ENCODE measurements at regions not wholly inside any gene's neighbourhood (a gene's known extent, or its start where the extent isn't known, plus 50 kb on each side); places are given as distances from the start of the nearest gene placed in this dataset.

DNA sequence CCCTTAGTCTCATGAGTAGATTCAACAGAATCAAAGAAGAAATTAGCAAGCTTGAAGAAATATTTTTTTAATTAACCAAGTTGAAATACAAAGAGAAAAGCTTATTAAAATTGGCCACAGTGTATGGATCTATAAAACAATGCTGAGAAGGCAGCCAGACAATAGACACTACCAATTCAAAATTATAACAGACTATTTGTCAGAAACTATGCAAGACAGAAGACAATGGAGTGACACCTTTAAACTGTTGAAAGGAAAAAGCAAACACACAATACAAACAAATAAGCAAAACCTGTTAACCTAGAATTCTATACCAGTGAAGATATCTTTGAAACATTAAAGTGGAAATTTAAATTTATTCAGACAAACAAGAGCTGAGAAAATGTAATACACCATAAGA, 225.4 kb downstream of the CASP12 start:
- Mint-ChIP-seq H3K36me3 (peaks cover 33% of the 10 kb centered on the region), H3K4me1 (peaks cover 13% of the 10 kb centered on the region), H3K27ac (no peak overlapping the region), H3K4me3 (no peak overlapping the region), H3K27me3 (ENCODE audit: low read depth) (no peaks in the 10 kb centered on the region), H3K9me3 (peaks cover 30% of the 10 kb centered on the region)
- TF ChIP-seq, protein P1, sequence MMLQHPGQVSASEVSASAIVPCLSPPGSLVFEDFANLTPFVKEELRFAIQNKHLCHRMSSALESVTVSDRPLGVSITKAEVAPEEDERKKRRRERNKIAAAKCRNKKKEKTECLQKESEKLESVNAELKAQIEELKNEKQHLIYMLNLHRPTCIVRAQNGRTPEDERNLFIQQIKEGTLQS (CRISPR knock-in tag; conservative IDR thresholded peaks at IDR 0.05), result no peak
- TF ChIP-seq FOXK1 (CRISPR knock-in tag; IDR thresholded peaks at IDR 0.05), result no peak
- TF ChIP-seq ZNF317 (CRISPR knock-in tag; IDR thresholded peaks at IDR 0.05; ENCODE audit: borderline replicate concordance, low read depth), result peak; percentile 93
- TF ChIP-seq, protein P2, sequence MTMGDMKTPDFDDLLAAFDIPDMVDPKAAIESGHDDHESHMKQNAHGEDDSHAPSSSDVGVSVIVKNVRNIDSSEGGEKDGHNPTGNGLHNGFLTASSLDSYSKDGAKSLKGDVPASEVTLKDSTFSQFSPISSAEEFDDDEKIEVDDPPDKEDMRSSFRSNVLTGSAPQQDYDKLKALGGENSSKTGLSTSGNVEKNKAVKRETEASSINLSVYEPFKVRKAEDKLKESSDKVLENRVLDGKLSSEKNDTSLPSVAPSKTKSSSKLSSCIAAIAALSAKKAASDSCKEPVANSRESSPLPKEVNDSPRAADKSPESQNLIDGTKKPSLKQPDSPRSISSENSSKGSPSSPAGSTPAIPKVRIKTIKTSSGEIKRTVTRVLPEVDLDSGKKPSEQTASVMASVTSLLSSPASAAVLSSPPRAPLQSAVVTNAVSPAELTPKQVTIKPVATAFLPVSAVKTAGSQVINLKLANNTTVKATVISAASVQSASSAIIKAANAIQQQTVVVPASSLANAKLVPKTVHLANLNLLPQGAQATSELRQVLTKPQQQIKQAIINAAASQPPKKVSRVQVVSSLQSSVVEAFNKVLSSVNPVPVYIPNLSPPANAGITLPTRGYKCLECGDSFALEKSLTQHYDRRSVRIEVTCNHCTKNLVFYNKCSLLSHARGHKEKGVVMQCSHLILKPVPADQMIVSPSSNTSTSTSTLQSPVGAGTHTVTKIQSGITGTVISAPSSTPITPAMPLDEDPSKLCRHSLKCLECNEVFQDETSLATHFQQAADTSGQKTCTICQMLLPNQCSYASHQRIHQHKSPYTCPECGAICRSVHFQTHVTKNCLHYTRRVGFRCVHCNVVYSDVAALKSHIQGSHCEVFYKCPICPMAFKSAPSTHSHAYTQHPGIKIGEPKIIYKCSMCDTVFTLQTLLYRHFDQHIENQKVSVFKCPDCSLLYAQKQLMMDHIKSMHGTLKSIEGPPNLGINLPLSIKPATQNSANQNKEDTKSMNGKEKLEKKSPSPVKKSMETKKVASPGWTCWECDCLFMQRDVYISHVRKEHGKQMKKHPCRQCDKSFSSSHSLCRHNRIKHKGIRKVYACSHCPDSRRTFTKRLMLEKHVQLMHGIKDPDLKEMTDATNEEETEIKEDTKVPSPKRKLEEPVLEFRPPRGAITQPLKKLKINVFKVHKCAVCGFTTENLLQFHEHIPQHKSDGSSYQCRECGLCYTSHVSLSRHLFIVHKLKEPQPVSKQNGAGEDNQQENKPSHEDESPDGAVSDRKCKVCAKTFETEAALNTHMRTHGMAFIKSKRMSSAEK (CRISPR knock-in tag; IDR thresholded peaks at IDR 0.05; ENCODE audit: borderline replicate concordance), result no peak
- TF ChIP-seq ELF4 (CRISPR knock-in tag; IDR thresholded peaks at IDR 0.05; ENCODE audit: low read depth), result no peak
- no peak for TF ChIP-seq SMAD3 (CRISPR knock-in tag; IDR thresholded peaks at IDR 0.05; ENCODE audit: borderline replicate concordance)
- TF ChIP-seq TP53 (CRISPR knock-in tag; IDR thresholded peaks at IDR 0.05), result no peak
- DNase-seq (ENCODE audit: low spot score) (no peak), ATAC-seq (no peak)
- ChIA-PET CTCF (no interaction called here), POLR2A (no interaction called here)

DNA sequence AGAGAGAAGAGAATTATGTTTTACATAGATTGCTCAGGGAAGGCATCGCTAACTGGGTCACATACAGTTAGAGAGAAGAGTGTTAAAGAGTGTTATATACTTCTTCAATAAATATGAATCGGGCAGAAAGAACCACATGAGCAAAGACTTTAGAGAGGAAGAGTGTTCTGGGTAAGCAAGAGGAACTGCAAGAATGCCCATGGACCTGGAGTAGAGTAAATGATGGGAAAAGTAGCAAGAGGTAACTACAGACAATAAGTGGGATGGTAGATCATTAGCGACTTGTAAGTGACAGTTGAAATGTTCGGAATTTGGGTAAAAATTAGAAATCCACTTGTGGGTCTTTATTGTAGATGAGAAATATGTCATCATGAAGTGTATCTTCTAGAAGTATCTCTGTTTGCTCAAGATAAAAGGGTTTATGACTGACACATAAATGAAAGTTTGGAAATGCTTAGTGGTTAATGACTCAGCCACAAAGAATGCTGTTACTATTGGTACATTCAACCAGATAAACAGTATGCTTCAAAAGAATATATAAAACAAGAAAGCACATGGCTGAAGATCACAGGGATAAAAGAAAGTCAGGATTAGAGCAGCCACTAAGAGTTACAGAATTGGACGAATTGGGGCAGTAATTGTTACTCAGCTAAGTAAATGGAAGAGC, 229.3 kb downstream of the CASP12 start:
- H3K4me1 Mint-ChIP-seq, result peaks cover 11% of the 10 kb centered on the region
- TF ChIP-seq, protein P1 (CRISPR knock-in tag; conservative IDR thresholded peaks at IDR 0.05), result no peak
- no peak for TF ChIP-seq NFATC4 (CRISPR knock-in tag; IDR thresholded peaks at IDR 0.05)
- TF ChIP-seq, protein P3, sequence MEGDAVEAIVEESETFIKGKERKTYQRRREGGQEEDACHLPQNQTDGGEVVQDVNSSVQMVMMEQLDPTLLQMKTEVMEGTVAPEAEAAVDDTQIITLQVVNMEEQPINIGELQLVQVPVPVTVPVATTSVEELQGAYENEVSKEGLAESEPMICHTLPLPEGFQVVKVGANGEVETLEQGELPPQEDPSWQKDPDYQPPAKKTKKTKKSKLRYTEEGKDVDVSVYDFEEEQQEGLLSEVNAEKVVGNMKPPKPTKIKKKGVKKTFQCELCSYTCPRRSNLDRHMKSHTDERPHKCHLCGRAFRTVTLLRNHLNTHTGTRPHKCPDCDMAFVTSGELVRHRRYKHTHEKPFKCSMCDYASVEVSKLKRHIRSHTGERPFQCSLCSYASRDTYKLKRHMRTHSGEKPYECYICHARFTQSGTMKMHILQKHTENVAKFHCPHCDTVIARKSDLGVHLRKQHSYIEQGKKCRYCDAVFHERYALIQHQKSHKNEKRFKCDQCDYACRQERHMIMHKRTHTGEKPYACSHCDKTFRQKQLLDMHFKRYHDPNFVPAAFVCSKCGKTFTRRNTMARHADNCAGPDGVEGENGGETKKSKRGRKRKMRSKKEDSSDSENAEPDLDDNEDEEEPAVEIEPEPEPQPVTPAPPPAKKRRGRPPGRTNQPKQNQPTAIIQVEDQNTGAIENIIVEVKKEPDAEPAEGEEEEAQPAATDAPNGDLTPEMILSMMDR (IDR thresholded peaks at IDR 0.05), result no peak
- no peak for TF ChIP-seq TCF7 (CRISPR knock-in tag; IDR thresholded peaks at IDR 0.05; ENCODE audit: low read depth)
- peaks cover 13% of the 10 kb centered on the region for H3K9me3 Mint-ChIP-seq
- no peak overlapping the region; the same call in 1 of the 2 replicates for H3K27ac Mint-ChIP-seq
- peaks cover 14% of the 10 kb centered on the region for H3K36me3 Mint-ChIP-seq
- H3K4me3 Mint-ChIP-seq, result no peak overlapping the region
- ATAC-seq, result no peak
- DNase-seq (ENCODE audit: low spot score), result no peak
- ChIA-PET POLR2A (no interaction called here), CTCF (no interaction called here)
- H3K27me3 Mint-ChIP-seq (ENCODE audit: low read depth), result no peaks in the 10 kb centered on the region

DNA sequence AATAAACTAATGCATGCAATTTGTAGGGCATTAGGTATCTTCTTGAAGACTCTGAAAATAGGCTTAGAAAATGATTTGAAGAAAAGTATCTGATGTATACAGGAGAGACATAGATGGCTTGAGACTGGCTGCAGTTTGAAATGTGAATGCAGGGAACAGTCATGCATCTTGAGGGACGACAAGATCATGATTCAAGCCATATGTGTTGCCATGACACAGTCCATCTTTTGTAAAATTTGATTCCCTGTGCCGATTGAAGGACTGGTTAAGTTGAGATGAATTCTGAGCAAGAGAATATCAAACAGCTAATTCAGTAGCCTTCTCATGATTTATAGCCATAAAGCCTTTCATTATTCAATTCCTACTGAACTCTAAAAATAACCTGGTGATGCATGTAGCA, 231.6 kb downstream of the CASP12 start:
- Mint-ChIP-seq H3K4me1 (peaks cover 12% of the 10 kb centered on the region), H3K4me3 (no peak overlapping the region), H3K27me3 (ENCODE audit: low read depth) (no peaks in the 10 kb centered on the region), H3K36me3 (peaks cover 2% of the 10 kb centered on the region; the same call in 1 of the 2 replicates), H3K27ac (no peak overlapping the region), H3K9me3 (peaks cover 4% of the 10 kb centered on the region)
- POLR2A ChIA-PET, result no interaction called here
- CTCF ChIA-PET, result no interaction called here
- ATAC-seq (no peak), DNase-seq (ENCODE audit: low spot score) (no peak)
- TF ChIP-seq CBFB (CRISPR knock-in tag; IDR thresholded peaks at IDR 0.05; ENCODE audit: low read depth), result no peak
- TF ChIP-seq HMGA2 (CRISPR knock-in tag; IDR thresholded peaks at IDR 0.05), result no peak

DNA sequence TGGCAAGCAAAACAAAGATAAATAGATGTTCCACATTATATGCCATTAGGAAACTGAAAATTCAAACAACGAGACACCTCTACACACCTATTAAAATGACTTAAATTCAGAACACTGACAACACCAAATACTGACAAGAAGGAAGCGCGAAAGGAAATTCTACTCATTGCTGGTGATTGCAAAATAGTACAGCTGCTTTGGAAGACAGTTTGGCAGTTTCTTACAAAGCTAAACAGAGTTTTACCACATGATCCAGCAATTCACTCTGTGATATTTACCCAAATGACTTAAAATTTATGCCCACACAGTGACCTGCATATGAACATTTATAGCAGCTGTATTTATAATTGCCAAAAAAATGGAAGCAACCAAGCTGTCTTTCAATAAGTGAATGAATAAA, 232.6 kb downstream of the CASP12 start:
- Mint-ChIP-seq H3K36me3 (peaks cover 2% of the 10 kb centered on the region; the same call in 1 of the 2 replicates), H3K27me3 (ENCODE audit: low read depth) (no peaks in the 10 kb centered on the region), H3K9me3 (peaks cover 4% of the 10 kb centered on the region), H3K4me3 (no peak overlapping the region), H3K27ac (no peak overlapping the region), H3K4me1 (peaks cover 6% of the 10 kb centered on the region; the same call in 1 of the 2 replicates)
- ATAC-seq (no peak), DNase-seq (ENCODE audit: low spot score) (no peak)
- ChIA-PET POLR2A (no interaction called here), CTCF (no interaction called here)
- TF ChIP-seq, protein P4, sequence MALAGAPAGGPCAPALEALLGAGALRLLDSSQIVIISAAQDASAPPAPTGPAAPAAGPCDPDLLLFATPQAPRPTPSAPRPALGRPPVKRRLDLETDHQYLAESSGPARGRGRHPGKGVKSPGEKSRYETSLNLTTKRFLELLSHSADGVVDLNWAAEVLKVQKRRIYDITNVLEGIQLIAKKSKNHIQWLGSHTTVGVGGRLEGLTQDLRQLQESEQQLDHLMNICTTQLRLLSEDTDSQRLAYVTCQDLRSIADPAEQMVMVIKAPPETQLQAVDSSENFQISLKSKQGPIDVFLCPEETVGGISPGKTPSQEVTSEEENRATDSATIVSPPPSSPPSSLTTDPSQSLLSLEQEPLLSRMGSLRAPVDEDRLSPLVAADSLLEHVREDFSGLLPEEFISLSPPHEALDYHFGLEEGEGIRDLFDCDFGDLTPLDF (CRISPR knock-in tag; IDR thresholded peaks at IDR 0.05), result no peak
- TF ChIP-seq TCF7 (CRISPR knock-in tag; IDR thresholded peaks at IDR 0.05; ENCODE audit: low read depth) (no peak), CREM (CRISPR knock-in tag; IDR thresholded peaks at IDR 0.05) (no peak)
- TF ChIP-seq, protein P5, sequence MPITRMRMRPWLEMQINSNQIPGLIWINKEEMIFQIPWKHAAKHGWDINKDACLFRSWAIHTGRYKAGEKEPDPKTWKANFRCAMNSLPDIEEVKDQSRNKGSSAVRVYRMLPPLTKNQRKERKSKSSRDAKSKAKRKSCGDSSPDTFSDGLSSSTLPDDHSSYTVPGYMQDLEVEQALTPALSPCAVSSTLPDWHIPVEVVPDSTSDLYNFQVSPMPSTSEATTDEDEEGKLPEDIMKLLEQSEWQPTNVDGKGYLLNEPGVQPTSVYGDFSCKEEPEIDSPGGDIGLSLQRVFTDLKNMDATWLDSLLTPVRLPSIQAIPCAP (CRISPR knock-in tag; IDR thresholded peaks at IDR 0.05), result no peak
- TF ChIP-seq, protein P6, sequence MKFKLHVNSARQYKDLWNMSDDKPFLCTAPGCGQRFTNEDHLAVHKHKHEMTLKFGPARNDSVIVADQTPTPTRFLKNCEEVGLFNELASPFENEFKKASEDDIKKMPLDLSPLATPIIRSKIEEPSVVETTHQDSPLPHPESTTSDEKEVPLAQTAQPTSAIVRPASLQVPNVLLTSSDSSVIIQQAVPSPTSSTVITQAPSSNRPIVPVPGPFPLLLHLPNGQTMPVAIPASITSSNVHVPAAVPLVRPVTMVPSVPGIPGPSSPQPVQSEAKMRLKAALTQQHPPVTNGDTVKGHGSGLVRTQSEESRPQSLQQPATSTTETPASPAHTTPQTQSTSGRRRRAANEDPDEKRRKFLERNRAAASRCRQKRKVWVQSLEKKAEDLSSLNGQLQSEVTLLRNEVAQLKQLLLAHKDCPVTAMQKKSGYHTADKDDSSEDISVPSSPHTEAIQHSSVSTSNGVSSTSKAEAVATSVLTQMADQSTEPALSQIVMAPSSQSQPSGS (CRISPR knock-in tag; IDR thresholded peaks at IDR 0.05; ENCODE audit: borderline replicate concordance, low read depth), result no peak
